Loucy (cell line): ENCODE measurements at regions not wholly inside any gene's neighbourhood (a gene's known extent, or its start where the extent isn't known, plus 50 kb on each side); places are given as distances from the start of the nearest gene placed in this dataset.

Experiments used
- H2AFZ ChIP-seq: fragments of 200-600 bp; sonication (generic); 2 replicates; pipeline ENCODE4 v1.6.0; 2016; ENCODE audit warnings: antibody characterized with exemption, mild to moderate bottlenecking, low read length, moderate library complexity
- H3F3A ChIP-seq: fragments of 200-600 bp; 2 replicates; pipeline ENCODE4 v1.6.0; 2016; ENCODE audit warnings: antibody characterized with exemption, low read depth, mild to moderate bottlenecking
- H3K27me3 ChIP-seq: fragments of 200-600 bp; sonication (generic); 2 replicates; pipeline ENCODE4 v1.6.1; 2014; ENCODE audit warnings: low read length, mild to moderate bottlenecking; ENCODE audit not compliant: insufficient read depth, poor library complexity, severe bottlenecking
- H3K36me3 ChIP-seq: fragments of 200-600 bp; sonication (generic); 2 replicates; pipeline ENCODE4 v1.6.1; 2016; ENCODE audit warnings: low read length; ENCODE audit not compliant: insufficient read depth
- H3K4me1 ChIP-seq: fragments of 200-600 bp; sonication (generic); 2 replicates; pipeline ENCODE4 v1.5.1; 2014; ENCODE audit warnings: low read length, mild to moderate bottlenecking; ENCODE audit not compliant: insufficient read depth, poor library complexity, severe bottlenecking
- H3K4me2 ChIP-seq: fragments of 200-600 bp; sonication (generic); 2 replicates; pipeline ENCODE4 v1.6.0; 2014; ENCODE audit warnings: antibody characterized with exemption, low read length, low read depth, mild to moderate bottlenecking; ENCODE audit not compliant: poor library complexity, severe bottlenecking
- H3K4me3 ChIP-seq: fragments of 200-600 bp; sonication (generic); 2 replicates; pipeline ENCODE4 v1.5.1; 2014; ENCODE audit warnings: low read length, mild to moderate bottlenecking, mixed read lengths; ENCODE audit not compliant: poor library complexity, severe bottlenecking
- H3K79me2 ChIP-seq: fragments of 200-600 bp; sonication (generic); 2 replicates; pipeline ENCODE4 v1.6.1; 2014; ENCODE audit warnings: low read length; ENCODE audit not compliant: insufficient read depth
- H3K9ac ChIP-seq: fragments of 200-600 bp; sonication (generic); 2 replicates; pipeline ENCODE4 v1.6.0; 2014; ENCODE audit warnings: mild to moderate bottlenecking, low read depth, low read length, moderate library complexity; ENCODE audit not compliant: poor library complexity, severe bottlenecking
- H3K9me2 ChIP-seq: fragments of 200-600 bp; sonication (generic); replicated peaks from 2 replicates; pipeline ENCODE4 v1.6.1; 2016; ENCODE audit warnings: low read depth, low read length, mixed read lengths
- H3K9me3 ChIP-seq: fragments of 200-600 bp; sonication (generic); 2 replicates; pipeline ENCODE4 v1.6.1; 2014; ENCODE audit warnings: mild to moderate bottlenecking, antibody characterized with exemption, low read length, low read depth; ENCODE audit not compliant: insufficient read depth
- H4K20me1 ChIP-seq: fragments of 200-600 bp; sonication (generic); 2 replicates; pipeline ENCODE4 v1.6.0; 2014; ENCODE audit warnings: antibody characterized with exemption, low read length, mild to moderate bottlenecking; ENCODE audit not compliant: insufficient read depth, poor library complexity, severe bottlenecking
- EZH2phosphoT487 ChIP-seq: fragments of 200-600 bp; IDR thresholded peaks from 2 replicates; pipeline ENCODE4 v1.6.1; 2018; ENCODE audit warnings: antibody characterized with exemption, mild to moderate bottlenecking, moderate library complexity, borderline replicate concordance
- TF ChIP-seq, protein P1 (sequence below): fragments of 200-600 bp; sonication (generic); conservative IDR thresholded peaks from 2 replicates; pipeline ENCODE4 v1.5.1; 2014; ENCODE audit warnings: mild to moderate bottlenecking, antibody characterized with exemption, low read length

DNA sequence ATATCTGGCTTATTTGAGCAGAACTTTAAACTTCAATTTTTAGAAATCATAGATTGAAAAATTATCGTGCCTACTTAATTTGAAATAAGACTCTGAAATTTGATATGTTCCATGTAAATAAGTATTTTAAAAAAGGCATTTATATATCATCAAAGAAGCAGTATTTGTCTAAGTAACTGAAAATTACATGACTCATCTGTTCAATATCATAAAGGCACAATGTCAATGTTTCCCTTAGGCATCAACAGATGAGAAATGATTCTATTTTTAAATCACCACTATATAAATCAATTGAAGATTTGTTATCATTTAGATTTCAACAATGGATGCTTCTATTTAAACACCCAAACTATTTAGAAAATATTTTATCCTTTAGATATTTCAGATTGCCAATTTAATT lies 142.9 kb upstream of the POU5F2 start:
- no peaks in the 10 kb centered on the region for H3K79me2 ChIP-seq
- TF ChIP-seq, protein P1, sequence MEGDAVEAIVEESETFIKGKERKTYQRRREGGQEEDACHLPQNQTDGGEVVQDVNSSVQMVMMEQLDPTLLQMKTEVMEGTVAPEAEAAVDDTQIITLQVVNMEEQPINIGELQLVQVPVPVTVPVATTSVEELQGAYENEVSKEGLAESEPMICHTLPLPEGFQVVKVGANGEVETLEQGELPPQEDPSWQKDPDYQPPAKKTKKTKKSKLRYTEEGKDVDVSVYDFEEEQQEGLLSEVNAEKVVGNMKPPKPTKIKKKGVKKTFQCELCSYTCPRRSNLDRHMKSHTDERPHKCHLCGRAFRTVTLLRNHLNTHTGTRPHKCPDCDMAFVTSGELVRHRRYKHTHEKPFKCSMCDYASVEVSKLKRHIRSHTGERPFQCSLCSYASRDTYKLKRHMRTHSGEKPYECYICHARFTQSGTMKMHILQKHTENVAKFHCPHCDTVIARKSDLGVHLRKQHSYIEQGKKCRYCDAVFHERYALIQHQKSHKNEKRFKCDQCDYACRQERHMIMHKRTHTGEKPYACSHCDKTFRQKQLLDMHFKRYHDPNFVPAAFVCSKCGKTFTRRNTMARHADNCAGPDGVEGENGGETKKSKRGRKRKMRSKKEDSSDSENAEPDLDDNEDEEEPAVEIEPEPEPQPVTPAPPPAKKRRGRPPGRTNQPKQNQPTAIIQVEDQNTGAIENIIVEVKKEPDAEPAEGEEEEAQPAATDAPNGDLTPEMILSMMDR = no peak
- no peak for TF ChIP-seq EZH2phosphoT487

DNA sequence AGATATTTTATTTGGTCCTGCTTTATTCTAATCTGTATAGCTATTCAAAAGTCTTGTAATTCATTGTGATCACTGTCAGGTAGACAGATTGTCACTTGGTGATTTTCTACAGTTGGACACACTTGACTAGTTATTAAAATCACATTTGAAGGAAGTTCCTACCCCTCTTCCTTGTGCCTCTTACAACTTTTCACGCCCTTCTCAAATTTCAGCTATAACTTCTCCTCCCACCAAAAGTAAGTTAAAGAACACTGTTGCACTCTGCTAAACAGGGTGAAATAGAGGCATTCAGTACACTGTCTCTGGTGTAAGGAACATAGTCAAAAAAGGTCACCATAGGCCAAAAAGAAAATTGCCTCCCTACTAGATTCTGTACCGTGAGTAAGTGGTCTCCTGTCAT lies 142.1 kb upstream of the POU5F2 start:
- Histone ChIP-seq H4K20me1 (no peaks in the 10 kb centered on the region), H3K9me3 (no peaks in the 10 kb centered on the region), H3K79me2 (no peaks in the 10 kb centered on the region), H3K27me3 (no peaks in the 10 kb centered on the region), H3F3A (no peaks in the 10 kb centered on the region), H3K4me2 (peak overlapping the region; percentile 9), H3K36me3 (no peaks in the 10 kb centered on the region), H3K9ac (no peak overlapping the region), H2AFZ (no peak overlapping the region), H3K9me2 (no peaks in the 10 kb centered on the region), H3K4me3 (no peak overlapping the region), H3K4me1 (peaks cover 4% of the 10 kb centered on the region)
- TF ChIP-seq EZH2phosphoT487 = no peak
- TF ChIP-seq, protein P1 = no peak

More for the DNA sequence above, 142.9 kb upstream of the POU5F2 start:
- Histone ChIP-seq H3K9me2 (no peaks in the 10 kb centered on the region), H3K27me3 (no peaks in the 10 kb centered on the region), H2AFZ (no peak overlapping the region), H3K4me3 (no peak overlapping the region), H3K9ac (no peak overlapping the region), H4K20me1 (no peaks in the 10 kb centered on the region), H3K9me3 (no peaks in the 10 kb centered on the region), H3K4me2 (no peak overlapping the region), H3F3A (no peaks in the 10 kb centered on the region), H3K4me1 (peaks cover 4% of the 10 kb centered on the region), H3K36me3 (no peaks in the 10 kb centered on the region)

DNA sequence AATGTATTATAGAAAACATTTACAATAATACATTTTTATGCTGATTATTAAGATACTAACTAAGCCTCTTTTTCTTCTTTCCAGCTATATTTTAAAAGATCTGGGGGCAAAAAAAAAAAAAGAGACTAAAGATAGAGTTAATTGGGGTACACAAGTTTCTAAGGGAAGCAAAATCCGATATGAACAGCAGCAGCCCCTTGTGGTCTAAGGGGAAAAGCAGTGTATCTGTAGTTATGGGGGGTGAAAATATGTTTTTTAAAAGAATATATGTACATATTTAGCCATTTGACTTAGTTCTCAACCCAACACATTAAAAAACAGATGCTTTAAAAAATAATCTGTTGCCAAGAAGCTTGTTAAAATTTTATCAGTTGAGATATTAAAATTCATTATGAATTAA lies 134.3 kb upstream of the POU5F2 start:
- H3K4me2 ChIP-seq = no peak overlapping the region
- H3K79me2 ChIP-seq = no peaks in the 10 kb centered on the region
- H3K36me3 ChIP-seq = no peaks in the 10 kb centered on the region
- no peak for TF ChIP-seq EZH2phosphoT487
- TF ChIP-seq, protein P1 = no peak
- H2AFZ ChIP-seq = no peak overlapping the region
- no peak overlapping the region for H3K4me3 ChIP-seq
- no peaks in the 10 kb centered on the region for H3K27me3 ChIP-seq
- H3K9me3 ChIP-seq = no peaks in the 10 kb centered on the region
- H3F3A ChIP-seq = no peaks in the 10 kb centered on the region
- H3K9ac ChIP-seq = no peak overlapping the region
- no peaks in the 10 kb centered on the region for H3K4me1 ChIP-seq
- H3K9me2 ChIP-seq = no peaks in the 10 kb centered on the region
- H4K20me1 ChIP-seq = no peaks in the 10 kb centered on the region
